ENCODE measurements at regions not wholly inside any gene's neighbourhood (a gene's known extent, or its start where the extent isn't known, plus 50 kb on each side); places are given as distances from the start of the nearest gene placed in this dataset.
A peak's percentile ranks its signal among the peaks of the same experiment; 100 is the strongest.

- DNase-seq: no peak
These were observed 152.9 kb downstream of the ACTL8 start for GRCh38 chr1:17907999-17908398.

- DNase-seq: no peak
These were observed 153.8 kb downstream of the ACTL8 start for GRCh38 chr1:17908945-17909344.

GRCh38 chr1:17909634-17910033 is 154.5 kb downstream of the ACTL8 start:
- DNase-seq: no peak

- DNase-seq: no peak
These were observed 156.7 kb downstream of the ACTL8 start for GRCh38 chr1:17911791-17912190.

- DNase-seq: no peak
These were observed 157.4 kb downstream of the ACTL8 start for GRCh38 chr1:17912491-17912890.

- DNase-seq: no peak
These were observed 158.4 kb downstream of the ACTL8 start for GRCh38 chr1:17913326-17914115.

GRCh38 chr1:17914131-17914530 is 159.0 kb downstream of the ACTL8 start:
- no peak for DNase-seq

- DNase-seq: no peak
These were observed 159.9 kb downstream of the ACTL8 start for GRCh38 chr1:17914987-17915386.

- no peak for DNase-seq
These were observed 160.5 kb downstream of the ACTL8 start for GRCh38 chr1:17915511-17916197.

- no peak for DNase-seq
These were observed 161.6 kb downstream of the ACTL8 start for GRCh38 chr1:17916702-17917101.

GRCh38 chr1:17919525-17920439 is 164.6 kb downstream of the ACTL8 start:
- no peak for DNase-seq

GRCh38 chr1:17920881-17921640 is 165.9 kb downstream of the ACTL8 start:
- DNase-seq: no peak

- DNase-seq: peak; percentile 21
These were observed 167.7 kb downstream of the ACTL8 start for GRCh38 chr1:17922833-17923232.

GRCh38 chr1:17923666-17924065 is 168.5 kb downstream of the ACTL8 start:
- DNase-seq: no peak

GRCh38 chr1:17924578-17924977 is 169.4 kb downstream of the ACTL8 start:
- no peak for DNase-seq

GRCh38 chr1:17925290-17926237 is 170.4 kb downstream of the ACTL8 start:
- no peak for DNase-seq

- no peak for DNase-seq
These were observed 171.8 kb downstream of the ACTL8 start for GRCh38 chr1:17926906-17927305.

- no peak for DNase-seq
These were observed 172.8 kb downstream of the ACTL8 start for GRCh38 chr1:17927952-17928351.

- DNase-seq: no peak
These were observed 174.1 kb downstream of the ACTL8 start for GRCh38 chr1:17929224-17929623.

GRCh38 chr1:17930635-17931034 is 175.5 kb downstream of the ACTL8 start:
- DNase-seq: no peak

GRCh38 chr1:17932164-17932563 is 175.4 kb upstream of the IGSF21 start:
- DNase-seq: no peak

Measured in CD4-positive, alpha-beta T cell treated with Interleukin-17A for 4 hours (primary cell).